ENCODE measurements at regions not wholly inside any gene's neighbourhood (a gene's known extent, or its start where the extent isn't known, plus 50 kb on each side); places are given as distances from the start of the nearest gene placed in this dataset.

DNA sequence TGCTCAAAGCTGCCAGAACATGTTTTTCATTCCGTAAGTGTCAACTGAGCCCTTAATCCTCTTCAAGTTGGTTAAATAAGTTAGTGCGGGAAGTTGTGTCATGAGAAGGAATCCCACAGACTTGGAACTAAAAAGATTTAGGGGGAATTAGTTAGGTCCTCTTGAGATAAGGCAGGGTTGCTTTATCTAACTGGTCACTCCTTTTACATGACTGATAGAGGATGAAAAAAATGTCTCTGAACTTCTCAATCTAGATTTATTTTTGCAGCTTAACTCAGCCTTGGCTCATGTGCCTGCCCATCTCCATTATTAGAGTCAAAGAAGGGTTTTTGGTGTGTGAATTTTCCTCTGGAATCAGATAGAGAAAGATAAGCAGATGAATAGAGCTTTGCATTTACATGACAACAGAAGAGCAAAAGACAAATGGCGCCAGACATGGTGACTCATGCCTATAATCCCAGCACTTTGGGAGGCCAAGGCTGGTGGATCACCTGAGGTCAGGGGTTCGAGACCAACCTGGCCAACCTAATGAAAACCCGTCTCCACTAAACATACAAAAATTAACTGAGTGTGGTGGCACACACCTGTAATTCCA lies 882.9 kb downstream of the RPA4 start:
- TF ChIP-seq, protein P1, sequence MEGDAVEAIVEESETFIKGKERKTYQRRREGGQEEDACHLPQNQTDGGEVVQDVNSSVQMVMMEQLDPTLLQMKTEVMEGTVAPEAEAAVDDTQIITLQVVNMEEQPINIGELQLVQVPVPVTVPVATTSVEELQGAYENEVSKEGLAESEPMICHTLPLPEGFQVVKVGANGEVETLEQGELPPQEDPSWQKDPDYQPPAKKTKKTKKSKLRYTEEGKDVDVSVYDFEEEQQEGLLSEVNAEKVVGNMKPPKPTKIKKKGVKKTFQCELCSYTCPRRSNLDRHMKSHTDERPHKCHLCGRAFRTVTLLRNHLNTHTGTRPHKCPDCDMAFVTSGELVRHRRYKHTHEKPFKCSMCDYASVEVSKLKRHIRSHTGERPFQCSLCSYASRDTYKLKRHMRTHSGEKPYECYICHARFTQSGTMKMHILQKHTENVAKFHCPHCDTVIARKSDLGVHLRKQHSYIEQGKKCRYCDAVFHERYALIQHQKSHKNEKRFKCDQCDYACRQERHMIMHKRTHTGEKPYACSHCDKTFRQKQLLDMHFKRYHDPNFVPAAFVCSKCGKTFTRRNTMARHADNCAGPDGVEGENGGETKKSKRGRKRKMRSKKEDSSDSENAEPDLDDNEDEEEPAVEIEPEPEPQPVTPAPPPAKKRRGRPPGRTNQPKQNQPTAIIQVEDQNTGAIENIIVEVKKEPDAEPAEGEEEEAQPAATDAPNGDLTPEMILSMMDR (IDR thresholded peaks at IDR 0.05; ENCODE audit: low read depth, low read length), result no peak
- no peak for TF ChIP-seq EZH2phosphoT487 (IDR thresholded peaks at IDR 0.05; ENCODE audit: low read depth)

Data from OCI-LY3 (cell line).